Neural cell (in vitro differentiated cells): ENCODE measurements at regions not wholly inside any gene's neighbourhood (a gene's known extent, or its start where the extent isn't known, plus 50 kb on each side); places are given as distances from the start of the nearest gene placed in this dataset.

ENCODE experiments used
- H2AFZ ChIP-seq: fragments of 200-600, 300-800 bp; sonication (generic), shearing (Covaris generic); 2 replicates; pipeline ENCODE4 v1.6.0; 2014; ENCODE audit warnings: low read depth, mild to moderate bottlenecking, antibody characterized with exemption, low read length, moderate library complexity
- H3F3A ChIP-seq: fragments of 200-600 bp; shearing (Covaris generic); 2 replicates; pipeline ENCODE4 v1.6.1; 2016; ENCODE audit warnings: mild to moderate bottlenecking, moderate library complexity, mixed read lengths, antibody characterized with exemption, low read length; ENCODE audit not compliant: insufficient read depth, poor library complexity, severe bottlenecking
- H3K27ac ChIP-seq: fragments of 200-600, 300-800 bp; sonication (generic), shearing (Covaris generic); 2 replicates; pipeline ENCODE4 v1.5.1; 2014; ENCODE audit warnings: mild to moderate bottlenecking, low read length, moderate library complexity
- H3K27me3 ChIP-seq: fragments of 300-800, 200-600 bp; sonication (generic), shearing (Covaris generic); 2 replicates; pipeline ENCODE4 v1.6.0; 2014; ENCODE audit warnings: mild to moderate bottlenecking, low read depth, low read length, moderate library complexity; ENCODE audit not compliant: insufficient read depth
- H3K36me3 ChIP-seq: fragments of 300-800, 200-600 bp; sonication (generic), shearing (Covaris generic); 2 replicates; pipeline ENCODE4 v1.5.1; 2014; ENCODE audit warnings: mild to moderate bottlenecking, antibody characterized with exemption, low read length, moderate library complexity; ENCODE audit not compliant: insufficient read depth
- H3K4me2 ChIP-seq: fragments of 300-800, 200-600 bp; sonication (generic), shearing (Covaris generic); 2 replicates; pipeline ENCODE4 v1.6.0; 2014; ENCODE audit warnings: mild to moderate bottlenecking, low read length
- H3K4me3 ChIP-seq: fragments of 300-800, 200-600 bp; sonication (generic), shearing (Covaris generic); 2 replicates; pipeline ENCODE4 v1.5.1; 2014; ENCODE audit warnings: mild to moderate bottlenecking, low read length, moderate library complexity
- H3K79me2 ChIP-seq: fragments of 200-600 bp; shearing (Covaris generic); replicated peaks from 2 replicates; pipeline ENCODE4 v1.6.0; 2014; ENCODE audit warnings: mild to moderate bottlenecking, low read length, moderate library complexity; ENCODE audit not compliant: insufficient read depth
- H3K9ac ChIP-seq: fragments of 300-800, 200-600 bp; sonication (generic), shearing (Covaris generic); 2 replicates; pipeline ENCODE4 v1.6.1; 2016; ENCODE audit warnings: mild to moderate bottlenecking, low read length, mixed read lengths
- H3K9me2 ChIP-seq: fragments of 200-600 bp; shearing (Covaris generic); 2 replicates; pipeline ENCODE4 v1.6.1; 2016; ENCODE audit warnings: mild to moderate bottlenecking, low read length, mixed read lengths; ENCODE audit not compliant: insufficient read depth
- H3K9me3 ChIP-seq: fragments of 200-600, 300-800 bp; sonication (generic), shearing (Covaris generic); 2 replicates; pipeline ENCODE4 v1.6.1; 2016; ENCODE audit warnings: mild to moderate bottlenecking, mixed run types, low read length, moderate library complexity, mixed read lengths
- H4K20me1 ChIP-seq: fragments of 200-600 bp; shearing (Covaris generic); 2 replicates; pipeline ENCODE4 v1.6.1; 2016; ENCODE audit warnings: mild to moderate bottlenecking, mixed run types; ENCODE audit not compliant: insufficient read depth
- EP300 ChIP-seq: fragments of 450-650 bp; conservative IDR thresholded peaks from 2 replicates; pipeline ENCODE4 v1.6.1; 2014; ENCODE audit warnings: antibody characterized with exemption, mild to moderate bottlenecking, moderate library complexity; ENCODE audit not compliant: poor library complexity, severe bottlenecking
- EZH2 ChIP-seq: fragments of 200-600, 300-800 bp; shearing (Covaris generic), sonication (generic); IDR thresholded peaks from 2 replicates; pipeline ENCODE4 v1.6.1; 2014; ENCODE audit warnings: antibody characterized with exemption, low read length, borderline replicate concordance, mild to moderate bottlenecking; ENCODE audit not compliant: insufficient read depth, poor library complexity, severe bottlenecking
- MXI1 ChIP-seq: fragments of 450-650 bp; conservative IDR thresholded peaks from 2 replicates; pipeline ENCODE4 v1.6.1; 2014; ENCODE audit warnings: antibody characterized with exemption, mild to moderate bottlenecking; ENCODE audit not compliant: poor library complexity, severe bottlenecking
- POLR2AphosphoS5 ChIP-seq: IDR thresholded peaks from 2 replicates; pipeline ENCODE4 v1.6.1; 2012
- RAD21 ChIP-seq: fragments of 450-650 bp; conservative IDR thresholded peaks from 2 replicates; pipeline ENCODE4 v1.6.1; 2014; ENCODE audit warnings: antibody characterized with exemption, mild to moderate bottlenecking, moderate library complexity
- SMC3 ChIP-seq: fragments of 450-650 bp; conservative IDR thresholded peaks from 2 replicates; pipeline ENCODE4 v1.6.1; 2014; ENCODE audit warnings: antibody characterized with exemption, mild to moderate bottlenecking, moderate library complexity; ENCODE audit not compliant: poor library complexity
- TAF1 ChIP-seq: IDR thresholded peaks from 2 replicates; pipeline ENCODE4 v1.6.1; 2012; ENCODE audit warnings: low read depth
- TF ChIP-seq, protein P1 (sequence below): fragments of 450-650 bp; IDR thresholded peaks from 2 replicates; pipeline ENCODE4 v1.5.1; 2014; ENCODE audit warnings: antibody characterized with exemption, mild to moderate bottlenecking, moderate library complexity; ENCODE audit not compliant: poor library complexity, severe bottlenecking
- TF ChIP-seq, protein P2 (sequence below): IDR thresholded peaks from 2 replicates; pipeline ENCODE4 v1.6.1; 2012; ENCODE audit warnings: borderline replicate concordance

DNA sequence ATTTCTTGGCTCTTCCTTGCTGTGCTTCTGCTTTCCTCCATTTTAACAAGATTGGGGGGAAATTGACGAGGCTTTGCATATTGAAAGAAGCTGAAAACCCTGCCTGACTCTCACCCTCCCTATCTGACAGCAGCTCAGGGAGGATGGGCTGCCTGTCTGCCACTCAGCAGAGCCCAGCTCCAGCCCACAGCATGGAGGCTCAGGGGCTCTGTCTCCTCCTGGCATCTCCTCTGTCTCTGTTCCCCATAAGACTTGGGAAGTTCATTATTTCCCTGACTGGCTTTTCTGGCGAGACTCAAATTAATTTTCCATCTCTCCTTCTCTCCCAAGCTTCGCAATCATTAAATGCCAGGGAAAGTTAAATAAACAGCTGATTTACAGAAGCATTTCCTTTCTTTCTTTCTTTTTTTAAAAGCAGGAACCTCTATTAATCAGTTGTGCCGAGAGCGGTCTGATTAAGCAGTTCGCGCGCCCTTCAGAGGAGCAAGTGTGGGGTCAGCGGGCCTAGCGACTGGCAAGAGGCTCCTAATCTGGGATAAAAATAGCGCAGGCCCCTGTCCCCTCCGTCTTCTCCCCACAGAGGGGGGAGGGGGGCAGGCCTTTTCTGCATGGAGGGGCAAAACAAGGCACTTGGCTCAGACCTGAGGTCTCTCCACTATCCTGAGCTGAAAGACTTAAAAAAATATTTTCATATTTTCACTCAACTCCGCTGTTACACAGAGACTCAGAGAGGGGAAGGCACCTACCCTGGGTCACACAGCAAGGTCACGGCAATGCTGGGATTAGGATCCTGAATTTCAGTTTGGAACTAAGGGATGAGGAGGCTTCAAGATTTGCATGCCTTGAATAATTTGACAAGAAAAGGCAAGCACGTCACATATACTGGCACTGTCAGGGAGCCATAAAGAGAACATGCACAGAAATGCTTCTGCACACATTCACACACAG is 170.4 kb downstream of the ACTL8 start:
- Histone ChIP-seq H3K4me2 (no peak overlapping the region), H3K27ac (no peak overlapping the region), H3K4me3 (no peak overlapping the region), H3F3A (no peaks in the 10 kb centered on the region), H3K79me2 (no peaks in the 10 kb centered on the region), H4K20me1 (no peaks in the 10 kb centered on the region), H3K9me2 (no peaks in the 10 kb centered on the region), H2AFZ (no peak overlapping the region), H3K9ac (no peak overlapping the region), H3K9me3 (no peaks in the 10 kb centered on the region), H3K36me3 (no peaks in the 10 kb centered on the region), H3K27me3 (peaks cover 10% of the 10 kb centered on the region)
- no peak for TF ChIP-seq POLR2AphosphoS5
- TF ChIP-seq, protein P1, sequence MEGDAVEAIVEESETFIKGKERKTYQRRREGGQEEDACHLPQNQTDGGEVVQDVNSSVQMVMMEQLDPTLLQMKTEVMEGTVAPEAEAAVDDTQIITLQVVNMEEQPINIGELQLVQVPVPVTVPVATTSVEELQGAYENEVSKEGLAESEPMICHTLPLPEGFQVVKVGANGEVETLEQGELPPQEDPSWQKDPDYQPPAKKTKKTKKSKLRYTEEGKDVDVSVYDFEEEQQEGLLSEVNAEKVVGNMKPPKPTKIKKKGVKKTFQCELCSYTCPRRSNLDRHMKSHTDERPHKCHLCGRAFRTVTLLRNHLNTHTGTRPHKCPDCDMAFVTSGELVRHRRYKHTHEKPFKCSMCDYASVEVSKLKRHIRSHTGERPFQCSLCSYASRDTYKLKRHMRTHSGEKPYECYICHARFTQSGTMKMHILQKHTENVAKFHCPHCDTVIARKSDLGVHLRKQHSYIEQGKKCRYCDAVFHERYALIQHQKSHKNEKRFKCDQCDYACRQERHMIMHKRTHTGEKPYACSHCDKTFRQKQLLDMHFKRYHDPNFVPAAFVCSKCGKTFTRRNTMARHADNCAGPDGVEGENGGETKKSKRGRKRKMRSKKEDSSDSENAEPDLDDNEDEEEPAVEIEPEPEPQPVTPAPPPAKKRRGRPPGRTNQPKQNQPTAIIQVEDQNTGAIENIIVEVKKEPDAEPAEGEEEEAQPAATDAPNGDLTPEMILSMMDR: no peak
- TF ChIP-seq TAF1: no peak
- TF ChIP-seq MXI1: no peak
- TF ChIP-seq EZH2: no peak
- TF ChIP-seq SMC3: no peak
- TF ChIP-seq, protein P2, sequence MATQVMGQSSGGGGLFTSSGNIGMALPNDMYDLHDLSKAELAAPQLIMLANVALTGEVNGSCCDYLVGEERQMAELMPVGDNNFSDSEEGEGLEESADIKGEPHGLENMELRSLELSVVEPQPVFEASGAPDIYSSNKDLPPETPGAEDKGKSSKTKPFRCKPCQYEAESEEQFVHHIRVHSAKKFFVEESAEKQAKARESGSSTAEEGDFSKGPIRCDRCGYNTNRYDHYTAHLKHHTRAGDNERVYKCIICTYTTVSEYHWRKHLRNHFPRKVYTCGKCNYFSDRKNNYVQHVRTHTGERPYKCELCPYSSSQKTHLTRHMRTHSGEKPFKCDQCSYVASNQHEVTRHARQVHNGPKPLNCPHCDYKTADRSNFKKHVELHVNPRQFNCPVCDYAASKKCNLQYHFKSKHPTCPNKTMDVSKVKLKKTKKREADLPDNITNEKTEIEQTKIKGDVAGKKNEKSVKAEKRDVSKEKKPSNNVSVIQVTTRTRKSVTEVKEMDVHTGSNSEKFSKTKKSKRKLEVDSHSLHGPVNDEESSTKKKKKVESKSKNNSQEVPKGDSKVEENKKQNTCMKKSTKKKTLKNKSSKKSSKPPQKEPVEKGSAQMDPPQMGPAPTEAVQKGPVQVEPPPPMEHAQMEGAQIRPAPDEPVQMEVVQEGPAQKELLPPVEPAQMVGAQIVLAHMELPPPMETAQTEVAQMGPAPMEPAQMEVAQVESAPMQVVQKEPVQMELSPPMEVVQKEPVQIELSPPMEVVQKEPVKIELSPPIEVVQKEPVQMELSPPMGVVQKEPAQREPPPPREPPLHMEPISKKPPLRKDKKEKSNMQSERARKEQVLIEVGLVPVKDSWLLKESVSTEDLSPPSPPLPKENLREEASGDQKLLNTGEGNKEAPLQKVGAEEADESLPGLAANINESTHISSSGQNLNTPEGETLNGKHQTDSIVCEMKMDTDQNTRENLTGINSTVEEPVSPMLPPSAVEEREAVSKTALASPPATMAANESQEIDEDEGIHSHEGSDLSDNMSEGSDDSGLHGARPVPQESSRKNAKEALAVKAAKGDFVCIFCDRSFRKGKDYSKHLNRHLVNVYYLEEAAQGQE: no peak
- no peak for TF ChIP-seq RAD21
- TF ChIP-seq EP300: no peak

DNA sequence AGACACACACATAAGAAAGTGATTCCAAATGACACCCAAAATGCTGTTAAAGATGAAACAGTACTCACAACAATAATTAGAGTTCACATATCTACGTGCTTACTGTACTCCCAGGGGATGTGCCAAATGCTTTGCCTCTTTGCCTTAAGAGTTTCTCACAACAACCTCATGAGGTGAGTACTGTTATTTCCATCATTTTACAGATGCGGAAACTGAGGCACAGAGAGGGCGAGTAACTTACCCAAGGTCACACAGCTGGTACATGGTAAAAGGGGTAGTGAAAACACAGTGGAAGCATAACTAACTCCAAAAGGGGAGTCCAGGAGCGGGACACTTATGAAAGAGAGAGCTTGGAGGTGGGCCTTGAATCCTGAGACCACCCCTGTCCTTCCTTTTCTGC is 171.8 kb downstream of the ACTL8 start:
- H3K9ac ChIP-seq: no peak overlapping the region
- H3K27me3 ChIP-seq: peaks cover 4% of the 10 kb centered on the region
- no peak overlapping the region for H3K4me3 ChIP-seq
- no peaks in the 10 kb centered on the region for H3K9me3 ChIP-seq
- H3K36me3 ChIP-seq: no peaks in the 10 kb centered on the region
- no peaks in the 10 kb centered on the region for H3K79me2 ChIP-seq
- no peaks in the 10 kb centered on the region for H3F3A ChIP-seq
- no peak overlapping the region for H2AFZ ChIP-seq
- TF ChIP-seq EP300: no peak
- TF ChIP-seq RAD21: no peak
- no peak for TF ChIP-seq EZH2
- no peak for TF ChIP-seq TAF1
- TF ChIP-seq POLR2AphosphoS5: no peak
- TF ChIP-seq, protein P1: no peak
- TF ChIP-seq, protein P2: no peak
- no peak for TF ChIP-seq SMC3
- no peak for TF ChIP-seq MXI1
- no peaks in the 10 kb centered on the region for H4K20me1 ChIP-seq
- H3K4me2 ChIP-seq: no peak overlapping the region
- no peaks in the 10 kb centered on the region for H3K9me2 ChIP-seq
- H3K27ac ChIP-seq: no peak overlapping the region
